ENCODE measurements at regions not wholly inside any gene's neighbourhood (a gene's known extent, or its start where the extent isn't known, plus 50 kb on each side); places are given as distances from the start of the nearest gene placed in this dataset.

DNA sequence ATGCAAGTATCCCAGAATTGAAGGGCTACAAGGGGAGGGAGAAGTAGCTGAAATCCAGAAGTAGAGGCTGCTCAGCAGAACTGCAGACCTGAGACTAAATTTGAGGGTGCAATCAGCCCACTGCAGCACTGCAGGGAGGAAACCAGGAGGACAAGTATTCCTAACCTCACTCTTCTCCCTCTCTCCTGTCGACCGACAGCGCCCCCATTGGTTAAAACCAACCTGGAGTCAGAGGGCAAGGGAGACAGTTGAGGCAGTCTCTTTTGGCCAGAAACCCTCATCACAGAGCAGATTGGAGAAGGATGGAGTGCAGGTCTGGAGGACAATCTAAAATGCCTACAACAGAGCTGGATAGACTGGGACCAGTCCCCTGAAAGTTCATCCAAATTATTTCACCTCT is 768.9 kb upstream of the KLHL29 start:
- Histone ChIP-seq H3K27ac (ENCODE audit: low read depth, low read length) (no peak overlapping the region), H3K36me3 (ENCODE audit: control insufficient read depth in 3 of 3, insufficient read depth in 3 of 3, low read length in 3 of 3) (no peaks in the 10 kb centered on the region), H3K4me3 (ENCODE audit: low read length in 3 of 3) (no peak overlapping the region)

DNA sequence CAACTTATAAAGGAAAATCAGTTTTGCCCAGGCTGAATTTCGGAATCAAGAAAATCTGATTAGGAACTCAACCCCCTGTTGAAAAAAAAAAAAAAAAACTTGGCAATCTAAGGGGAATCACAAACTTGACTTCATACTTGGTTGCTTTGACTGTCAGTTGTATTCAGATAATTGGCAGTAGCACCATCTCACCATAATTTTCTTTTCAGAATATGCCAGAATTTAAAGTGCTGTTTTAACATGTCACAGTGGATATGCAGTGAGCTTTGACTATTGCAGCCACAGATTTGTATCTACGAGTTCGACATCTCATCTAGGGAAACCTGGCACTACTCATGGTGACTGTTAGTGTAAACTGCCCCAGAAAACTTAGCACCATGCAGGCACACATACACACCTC is 761.4 kb upstream of the KLHL29 start:
- no peaks in the 10 kb centered on the region for H3K36me3 ChIP-seq (ENCODE audit: control insufficient read depth in 3 of 3, insufficient read depth in 3 of 3, low read length in 3 of 3)
- H3K9me3 ChIP-seq (ENCODE audit: control insufficient read depth in 3 of 3, low read length in 3 of 3): no peaks in the 10 kb centered on the region
- H3K27me3 ChIP-seq (ENCODE audit: control insufficient read depth in 3 of 3, insufficient read depth in 3 of 3, low read length in 3 of 3): no peaks in the 10 kb centered on the region
- H3K27ac ChIP-seq (ENCODE audit: low read depth, low read length): no peak overlapping the region
- H3K4me1 ChIP-seq (ENCODE audit: control insufficient read depth in 3 of 3, insufficient read depth in 3 of 3, low read length in 3 of 3): no peaks in the 10 kb centered on the region
- H3K4me3 ChIP-seq (ENCODE audit: low read length in 3 of 3): no peak overlapping the region
- H3K9ac ChIP-seq (ENCODE audit: low read depth in 1 of 3, low read length in 3 of 3): no peak overlapping the region

More for the DNA sequence above, 768.9 kb upstream of the KLHL29 start:
- no peak overlapping the region for H3K9ac ChIP-seq (ENCODE audit: low read depth in 1 of 3, low read length in 3 of 3)
- no peaks in the 10 kb centered on the region for H3K27me3 ChIP-seq (ENCODE audit: control insufficient read depth in 3 of 3, insufficient read depth in 3 of 3, low read length in 3 of 3)
- H3K9me3 ChIP-seq (ENCODE audit: control insufficient read depth in 3 of 3, low read length in 3 of 3): no peaks in the 10 kb centered on the region
- H3K4me1 ChIP-seq (ENCODE audit: control insufficient read depth in 3 of 3, insufficient read depth in 3 of 3, low read length in 3 of 3): no peaks in the 10 kb centered on the region

DNA sequence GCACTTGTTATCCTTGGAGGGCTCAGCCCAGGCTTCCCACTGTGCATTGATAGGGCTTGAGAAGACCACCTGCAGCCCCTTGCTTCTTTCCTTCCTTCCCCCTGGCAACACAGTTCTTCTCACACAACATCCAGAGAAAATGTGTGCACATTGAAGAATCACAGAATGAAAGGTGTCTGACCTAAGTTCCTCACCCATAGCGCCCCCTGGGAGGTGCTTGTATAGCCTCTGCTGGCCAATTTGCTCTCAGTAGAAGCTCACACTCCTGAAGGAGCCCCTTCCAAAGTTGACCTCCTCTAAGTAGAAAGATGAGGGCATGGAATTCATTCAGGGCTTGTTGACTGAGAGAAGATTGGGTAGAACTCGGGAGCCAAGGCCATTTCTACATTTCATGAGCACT is 758.4 kb upstream of the KLHL29 start:
- Histone ChIP-seq H3K4me3 (ENCODE audit: low read length in 3 of 3) (no peak overlapping the region), H3K36me3 (ENCODE audit: control insufficient read depth in 3 of 3, insufficient read depth in 3 of 3, low read length in 3 of 3) (no peaks in the 10 kb centered on the region), H3K27me3 (ENCODE audit: control insufficient read depth in 3 of 3, insufficient read depth in 3 of 3, low read length in 3 of 3) (no peaks in the 10 kb centered on the region)

DNA sequence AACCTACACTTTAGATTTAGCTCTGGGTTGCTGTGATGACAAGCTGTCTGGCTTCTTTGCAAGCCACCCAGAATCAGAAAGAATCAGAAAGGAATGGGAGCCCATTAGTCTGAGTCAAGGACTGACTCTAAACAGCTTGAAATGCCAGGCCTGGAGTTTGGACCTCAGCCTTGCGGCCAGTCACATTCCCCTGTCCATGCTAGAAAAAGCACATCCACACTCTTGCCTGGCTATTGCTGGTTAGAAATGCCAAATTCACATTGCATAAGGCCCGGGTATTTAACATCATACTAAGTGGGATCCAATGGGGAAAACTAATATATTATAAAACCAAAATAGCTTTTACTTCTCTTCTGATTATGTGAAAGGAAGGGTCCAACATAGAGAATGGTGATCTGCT is 756.8 kb upstream of the KLHL29 start:
- H3K4me1 ChIP-seq (ENCODE audit: control insufficient read depth in 3 of 3, insufficient read depth in 3 of 3, low read length in 3 of 3): no peaks in the 10 kb centered on the region
- H3K27me3 ChIP-seq (ENCODE audit: control insufficient read depth in 3 of 3, insufficient read depth in 3 of 3, low read length in 3 of 3): no peaks in the 10 kb centered on the region
- peaks cover 0 to 2% (median 0%) of the 10 kb centered on the region in 3 donors for H3K9me3 ChIP-seq (ENCODE audit: control insufficient read depth in 3 of 3, low read length in 3 of 3)
- H3K4me3 ChIP-seq (ENCODE audit: low read length in 3 of 3): no peak overlapping the region
- no peak overlapping the region for H3K27ac ChIP-seq (ENCODE audit: low read depth, low read length)
- H3K36me3 ChIP-seq (ENCODE audit: control insufficient read depth in 3 of 3, insufficient read depth in 3 of 3, low read length in 3 of 3): no peaks in the 10 kb centered on the region
- no peak overlapping the region for H3K9ac ChIP-seq (ENCODE audit: low read depth in 1 of 3, low read length in 3 of 3)

More for the DNA sequence above, 758.4 kb upstream of the KLHL29 start:
- Histone ChIP-seq H3K9ac (ENCODE audit: low read depth in 1 of 3, low read length in 3 of 3) (no peak overlapping the region), H3K27ac (ENCODE audit: low read depth, low read length) (no peak overlapping the region), H3K4me1 (ENCODE audit: control insufficient read depth in 3 of 3, insufficient read depth in 3 of 3, low read length in 3 of 3) (no peaks in the 10 kb centered on the region), H3K9me3 (ENCODE audit: control insufficient read depth in 3 of 3, low read length in 3 of 3) (no peaks in the 10 kb centered on the region)

DNA sequence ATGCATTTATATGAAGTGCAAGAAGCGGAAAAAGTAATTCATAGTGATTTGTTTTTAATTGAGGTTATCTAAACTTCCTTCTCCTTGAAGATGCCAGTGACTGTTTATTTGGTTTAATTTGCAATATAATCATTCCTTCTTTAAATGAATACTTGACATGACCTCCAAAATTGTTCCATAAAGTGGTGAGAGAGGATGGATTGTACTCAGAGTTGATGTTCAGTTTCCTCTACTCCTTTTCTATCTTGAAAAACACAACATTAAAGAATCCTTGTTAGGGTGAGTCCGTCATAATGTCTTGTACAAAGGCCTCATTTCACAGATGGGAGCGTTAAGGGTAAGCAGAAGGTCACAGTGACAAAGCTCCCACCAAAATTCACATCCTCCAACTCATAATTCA is 756.1 kb upstream of the KLHL29 start:
- H3K36me3 ChIP-seq (ENCODE audit: control insufficient read depth in 3 of 3, insufficient read depth in 3 of 3, low read length in 3 of 3): no peaks in the 10 kb centered on the region
- H3K4me3 ChIP-seq (ENCODE audit: low read length in 3 of 3): no peak overlapping the region
- H3K4me1 ChIP-seq (ENCODE audit: control insufficient read depth in 3 of 3, insufficient read depth in 3 of 3, low read length in 3 of 3): no peaks in the 10 kb centered on the region
- peaks cover 0 to 2% (median 0%) of the 10 kb centered on the region in 3 donors for H3K9me3 ChIP-seq (ENCODE audit: control insufficient read depth in 3 of 3, low read length in 3 of 3)
- H3K27me3 ChIP-seq (ENCODE audit: control insufficient read depth in 3 of 3, insufficient read depth in 3 of 3, low read length in 3 of 3): no peaks in the 10 kb centered on the region
- no peak overlapping the region for H3K27ac ChIP-seq (ENCODE audit: low read depth, low read length)
- H3K9ac ChIP-seq (ENCODE audit: low read depth in 1 of 3, low read length in 3 of 3): no peak overlapping the region

DNA sequence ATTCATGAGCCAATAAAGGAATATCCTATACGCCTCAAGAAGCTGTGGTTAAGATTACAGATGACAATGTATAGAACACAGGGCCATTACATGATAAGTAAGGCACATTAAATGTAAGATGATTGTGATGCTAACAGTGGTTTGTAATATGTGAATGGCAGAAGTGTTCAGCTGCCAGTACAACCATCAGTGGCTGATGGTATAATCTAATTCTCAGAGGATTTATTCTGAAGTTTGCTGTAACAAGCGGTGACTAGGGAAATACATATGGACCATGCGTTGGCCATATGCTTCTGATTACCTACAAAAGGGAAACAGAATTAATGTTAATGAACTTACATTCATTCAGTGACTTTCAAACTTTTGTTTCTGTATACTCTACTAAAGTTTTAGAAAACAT is 750.8 kb upstream of the KLHL29 start:
- H3K27ac ChIP-seq (ENCODE audit: low read depth, low read length): no peak overlapping the region
- H3K9ac ChIP-seq (ENCODE audit: low read depth in 1 of 3, low read length in 3 of 3): no peak overlapping the region
- H3K4me1 ChIP-seq (ENCODE audit: control insufficient read depth in 3 of 3, insufficient read depth in 3 of 3, low read length in 3 of 3): no peaks in the 10 kb centered on the region
- no peaks in the 10 kb centered on the region for H3K27me3 ChIP-seq (ENCODE audit: control insufficient read depth in 3 of 3, insufficient read depth in 3 of 3, low read length in 3 of 3)
- H3K4me3 ChIP-seq (ENCODE audit: low read length in 3 of 3): no peak overlapping the region
- peaks cover 0 to 2% (median 0%) of the 10 kb centered on the region in 3 donors for H3K9me3 ChIP-seq (ENCODE audit: control insufficient read depth in 3 of 3, low read length in 3 of 3)
- H3K36me3 ChIP-seq (ENCODE audit: control insufficient read depth in 3 of 3, insufficient read depth in 3 of 3, low read length in 3 of 3): no peaks in the 10 kb centered on the region

DNA sequence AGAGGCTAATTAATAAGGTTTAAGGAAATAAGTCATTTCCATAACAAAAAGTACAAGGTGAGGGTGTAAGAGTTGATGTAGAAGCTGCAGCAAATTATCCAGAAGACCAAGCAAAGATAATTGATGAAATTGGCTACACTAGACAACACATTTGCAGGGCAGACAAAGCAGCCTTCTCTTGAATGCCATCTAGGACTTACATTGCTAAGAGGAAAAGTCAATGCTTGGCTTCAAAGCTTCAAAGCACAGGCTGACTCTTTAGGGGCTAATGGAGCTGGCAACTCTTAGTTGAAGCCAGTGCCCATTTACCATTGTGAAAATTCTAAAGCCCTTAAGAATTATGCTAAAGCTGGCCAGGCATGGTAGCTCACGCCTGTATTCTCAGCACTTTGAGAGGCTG is 728.6 kb upstream of the KLHL29 start:
- Histone ChIP-seq H3K9me3 (ENCODE audit: control insufficient read depth in 3 of 3, low read length in 3 of 3) (no peaks in the 10 kb centered on the region), H3K4me1 (ENCODE audit: control insufficient read depth in 3 of 3, insufficient read depth in 3 of 3, low read length in 3 of 3) (no peaks in the 10 kb centered on the region), H3K27me3 (ENCODE audit: control insufficient read depth in 3 of 3, insufficient read depth in 3 of 3, low read length in 3 of 3) (no peaks in the 10 kb centered on the region), H3K27ac (ENCODE audit: low read depth, low read length) (no peak overlapping the region), H3K9ac (ENCODE audit: low read depth in 1 of 3, low read length in 3 of 3) (no peak overlapping the region), H3K4me3 (ENCODE audit: low read length in 3 of 3) (no peak overlapping the region), H3K36me3 (ENCODE audit: control insufficient read depth in 3 of 3, insufficient read depth in 3 of 3, low read length in 3 of 3) (no peaks in the 10 kb centered on the region)

DNA sequence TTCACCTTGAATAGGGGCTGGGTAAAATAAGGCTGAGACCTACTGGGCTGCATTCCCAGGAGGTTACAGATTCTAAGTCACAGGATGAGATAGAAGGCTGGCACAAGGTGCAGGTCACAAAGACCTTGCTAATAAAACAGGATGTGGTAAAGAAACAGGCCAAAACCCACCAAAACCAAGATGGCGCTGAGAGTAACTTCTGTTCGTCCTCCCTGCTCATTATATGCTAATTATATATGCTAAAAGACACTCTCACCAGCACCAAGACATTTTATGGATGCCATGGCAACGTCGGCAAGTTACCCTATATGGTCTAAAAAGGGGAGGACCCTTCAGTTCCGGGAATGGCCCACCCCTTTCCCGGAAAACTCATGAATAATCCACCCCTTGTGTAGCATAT is 711.5 kb upstream of the KLHL29 start:
- no peak overlapping the region for H3K4me3 ChIP-seq (ENCODE audit: low read length in 3 of 3)
- no peaks in the 10 kb centered on the region for H3K9me3 ChIP-seq (ENCODE audit: control insufficient read depth in 3 of 3, low read length in 3 of 3)
- H3K27me3 ChIP-seq (ENCODE audit: control insufficient read depth in 3 of 3, insufficient read depth in 3 of 3, low read length in 3 of 3): no peaks in the 10 kb centered on the region
- no peaks in the 10 kb centered on the region for H3K36me3 ChIP-seq (ENCODE audit: control insufficient read depth in 3 of 3, insufficient read depth in 3 of 3, low read length in 3 of 3)
- no peaks in the 10 kb centered on the region for H3K4me1 ChIP-seq (ENCODE audit: control insufficient read depth in 3 of 3, insufficient read depth in 3 of 3, low read length in 3 of 3)
- H3K9ac ChIP-seq (ENCODE audit: low read depth in 1 of 3, low read length in 3 of 3): no peak overlapping the region
- no peak overlapping the region for H3K27ac ChIP-seq (ENCODE audit: low read depth, low read length)

DNA sequence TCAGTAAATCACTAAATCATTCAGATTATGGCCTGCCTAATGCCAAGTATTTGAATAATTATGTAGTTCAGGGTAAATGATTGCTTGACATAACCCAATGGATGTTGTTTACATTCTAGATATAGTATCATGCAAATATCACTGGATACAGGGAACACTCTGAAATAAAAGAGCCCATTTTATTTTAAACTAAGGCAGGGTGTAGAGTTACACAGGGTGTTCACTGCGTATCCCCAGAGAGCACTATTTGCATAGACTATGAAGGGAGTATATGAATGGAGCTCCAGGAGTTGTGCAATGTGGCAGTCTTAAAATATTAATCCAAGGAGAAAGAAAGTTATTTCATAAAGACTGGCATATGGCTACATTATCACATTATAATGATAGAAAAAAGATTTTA is 701.1 kb upstream of the KLHL29 start:
- Histone ChIP-seq H3K4me1 (ENCODE audit: control insufficient read depth in 3 of 3, insufficient read depth in 3 of 3, low read length in 3 of 3) (no peaks in the 10 kb centered on the region), H3K4me3 (ENCODE audit: low read length in 3 of 3) (no peak overlapping the region), H3K9ac (ENCODE audit: low read depth in 1 of 3, low read length in 3 of 3) (no peak overlapping the region), H3K9me3 (ENCODE audit: control insufficient read depth in 3 of 3, low read length in 3 of 3) (no peaks in the 10 kb centered on the region), H3K36me3 (ENCODE audit: control insufficient read depth in 3 of 3, insufficient read depth in 3 of 3, low read length in 3 of 3) (no peaks in the 10 kb centered on the region), H3K27me3 (ENCODE audit: control insufficient read depth in 3 of 3, insufficient read depth in 3 of 3, low read length in 3 of 3) (no peaks in the 10 kb centered on the region), H3K27ac (ENCODE audit: low read depth, low read length) (no peak overlapping the region)

DNA sequence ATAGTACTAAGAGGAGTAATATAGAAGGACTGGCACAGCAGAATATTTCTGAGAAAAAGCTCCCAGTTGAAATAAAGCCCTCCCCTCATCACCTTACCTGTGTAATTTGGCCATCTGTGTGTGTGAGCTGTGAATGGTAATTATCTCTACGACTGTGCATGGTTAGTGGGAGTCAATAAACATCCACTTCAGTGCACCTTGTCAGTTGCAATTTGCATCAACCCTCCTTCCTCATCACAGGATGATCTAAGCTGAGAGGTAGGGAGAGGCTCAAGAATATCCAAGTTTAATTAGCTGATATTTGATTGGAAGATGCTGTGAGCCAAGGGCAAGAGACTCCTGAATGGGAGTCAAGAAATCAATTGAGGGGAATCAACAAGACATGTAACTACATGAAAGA is 694.9 kb upstream of the KLHL29 start:
- no peaks in the 10 kb centered on the region for H3K27me3 ChIP-seq (ENCODE audit: control insufficient read depth in 3 of 3, insufficient read depth in 3 of 3, low read length in 3 of 3)
- H3K27ac ChIP-seq (ENCODE audit: low read depth, low read length): no peak overlapping the region
- H3K4me3 ChIP-seq (ENCODE audit: low read length in 3 of 3): no peak overlapping the region
- no peaks in the 10 kb centered on the region for H3K36me3 ChIP-seq (ENCODE audit: control insufficient read depth in 3 of 3, insufficient read depth in 3 of 3, low read length in 3 of 3)
- no peaks in the 10 kb centered on the region for H3K4me1 ChIP-seq (ENCODE audit: control insufficient read depth in 3 of 3, insufficient read depth in 3 of 3, low read length in 3 of 3)
- H3K9me3 ChIP-seq (ENCODE audit: control insufficient read depth in 3 of 3, low read length in 3 of 3): no peaks in the 10 kb centered on the region
- no peak overlapping the region for H3K9ac ChIP-seq (ENCODE audit: low read depth in 1 of 3, low read length in 3 of 3)

DNA sequence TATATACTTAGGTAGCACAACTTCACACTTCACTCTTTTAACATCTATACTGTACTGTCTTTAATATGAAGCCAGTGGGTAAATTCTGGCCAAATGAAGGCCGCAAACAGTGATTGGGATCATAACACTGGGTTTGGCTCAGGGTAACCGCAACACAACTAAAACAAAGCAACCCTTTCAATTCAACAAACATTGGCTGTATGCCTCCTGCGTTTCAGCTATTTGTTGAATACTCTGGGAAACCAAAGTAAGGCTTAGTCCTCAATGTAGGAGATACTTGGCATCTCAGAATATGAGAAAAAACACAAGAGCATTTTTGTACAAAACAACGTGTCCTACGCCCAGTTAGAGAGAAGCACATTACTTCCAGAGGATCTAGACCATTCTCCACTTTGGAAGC is 693.3 kb upstream of the KLHL29 start:
- no peaks in the 10 kb centered on the region for H3K9me3 ChIP-seq (ENCODE audit: control insufficient read depth in 3 of 3, low read length in 3 of 3)
- H3K9ac ChIP-seq (ENCODE audit: low read depth in 1 of 3, low read length in 3 of 3): no peak overlapping the region
- no peak overlapping the region for H3K4me3 ChIP-seq (ENCODE audit: low read length in 3 of 3)
- no peaks in the 10 kb centered on the region for H3K36me3 ChIP-seq (ENCODE audit: control insufficient read depth in 3 of 3, insufficient read depth in 3 of 3, low read length in 3 of 3)
- no peak overlapping the region for H3K27ac ChIP-seq (ENCODE audit: low read depth, low read length)
- H3K27me3 ChIP-seq (ENCODE audit: control insufficient read depth in 3 of 3, insufficient read depth in 3 of 3, low read length in 3 of 3): no peaks in the 10 kb centered on the region
- H3K4me1 ChIP-seq (ENCODE audit: control insufficient read depth in 3 of 3, insufficient read depth in 3 of 3, low read length in 3 of 3): no peaks in the 10 kb centered on the region
